ENCODE measurements at regions not wholly inside any gene's neighbourhood (a gene's known extent, or its start where the extent isn't known, plus 50 kb on each side); places are given as distances from the start of the nearest gene placed in this dataset.
"Not testable (repeated sequence)": the region's sequence is repeated elsewhere in the genome, so short reads cannot be mapped to it uniquely, and the experiment has no call there.

GRCh38 chr7:46611508-46611907 lies 690.4 kb upstream of the IGFBP3 start:
- DNase-seq = no peak

GRCh38 chr7:46610746-46611145 lies 689.7 kb upstream of the IGFBP3 start:
- DNase-seq = no peak

- DNase-seq = no peak
These were observed 686.1 kb upstream of the IGFBP3 start for GRCh38 chr7:46607176-46607575.

DNA sequence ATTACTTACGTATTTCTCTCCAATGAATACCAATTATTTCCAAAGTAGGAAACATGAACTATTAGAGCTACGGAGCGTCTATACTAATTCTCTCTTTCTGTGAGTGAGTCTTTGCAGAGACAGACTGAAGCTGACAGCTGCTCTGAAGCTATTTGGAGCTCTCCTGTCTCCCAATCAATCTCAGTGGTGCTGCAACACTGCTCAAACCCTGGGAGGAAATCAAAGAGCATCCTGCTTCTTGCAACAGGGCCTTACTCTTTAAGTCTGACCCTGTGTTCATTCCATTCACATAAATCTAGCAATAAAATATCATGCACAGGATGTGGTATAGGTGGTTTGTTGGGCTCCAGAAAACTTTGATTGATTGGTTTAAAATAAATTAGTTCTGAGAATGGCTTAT lies 685.7 kb upstream of the IGFBP3 start:
- no peak for DNase-seq

DNA sequence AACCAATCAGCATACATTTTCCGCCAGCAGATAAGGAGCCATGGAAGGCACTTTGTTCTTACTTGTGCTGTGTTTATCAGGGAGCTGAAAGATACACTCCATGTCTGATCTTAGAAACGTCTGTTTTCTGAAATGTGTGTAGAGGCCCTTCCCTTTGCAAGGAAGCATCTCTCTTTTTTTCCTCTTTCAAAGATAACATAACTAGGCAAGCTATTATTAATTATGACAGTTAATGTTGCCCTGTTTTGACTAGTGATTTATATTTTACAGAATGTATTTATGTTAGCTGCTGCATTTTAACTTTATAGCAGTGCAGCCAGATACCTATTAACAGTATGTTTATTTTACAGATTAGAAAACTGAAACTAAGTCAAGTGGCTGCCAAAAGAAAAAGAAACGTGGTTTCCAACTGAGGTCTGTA lies 683.2 kb upstream of the IGFBP3 start:
- DNase-seq = no peak

DNA sequence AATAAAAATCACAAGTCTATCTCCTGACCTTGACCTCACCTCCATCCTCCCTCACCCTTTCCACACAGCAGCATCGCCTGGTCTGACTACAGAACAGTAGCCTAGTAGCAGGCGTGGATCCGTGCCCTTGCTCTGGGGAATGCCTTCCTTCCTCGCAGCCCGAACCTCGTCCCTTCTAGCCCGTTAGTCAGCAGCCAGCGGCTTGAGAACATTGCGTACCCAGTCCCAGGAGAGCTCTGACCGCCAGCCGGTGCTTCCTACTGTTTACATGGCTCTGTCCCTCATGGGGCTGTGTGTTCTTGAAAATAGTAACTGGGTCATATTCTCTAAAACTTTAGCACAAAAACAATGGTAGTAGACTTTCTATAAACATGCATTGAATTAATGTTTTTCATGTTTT lies 682.7 kb upstream of the IGFBP3 start:
- DNase-seq = no peak

DNA sequence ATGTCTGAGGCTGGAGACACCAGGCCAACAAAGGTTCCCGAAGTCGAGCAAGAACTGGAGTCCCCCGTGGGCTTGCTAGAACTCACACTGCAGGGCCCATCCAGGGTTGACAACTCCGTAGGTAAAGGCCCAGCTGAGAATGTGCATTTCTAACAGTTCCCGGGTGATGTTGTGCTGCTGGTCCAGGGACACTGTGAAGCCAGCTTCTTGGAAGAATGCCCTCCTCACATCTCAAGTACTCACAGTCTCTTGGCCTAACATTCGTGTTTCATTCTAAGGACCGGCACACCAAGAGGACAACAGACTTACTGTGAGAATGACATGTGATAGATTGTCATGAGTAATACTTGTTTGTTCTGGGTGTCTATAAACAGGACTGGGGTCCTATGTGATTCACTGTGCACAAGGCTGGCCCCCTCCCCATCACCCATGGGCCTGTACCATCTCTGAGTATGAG lies 682.3 kb upstream of the IGFBP3 start:
- DNase-seq = no peak

GRCh38 chr7:46600340-46600739 lies 679.3 kb upstream of the IGFBP3 start:
- DNase-seq = no peak

DNA sequence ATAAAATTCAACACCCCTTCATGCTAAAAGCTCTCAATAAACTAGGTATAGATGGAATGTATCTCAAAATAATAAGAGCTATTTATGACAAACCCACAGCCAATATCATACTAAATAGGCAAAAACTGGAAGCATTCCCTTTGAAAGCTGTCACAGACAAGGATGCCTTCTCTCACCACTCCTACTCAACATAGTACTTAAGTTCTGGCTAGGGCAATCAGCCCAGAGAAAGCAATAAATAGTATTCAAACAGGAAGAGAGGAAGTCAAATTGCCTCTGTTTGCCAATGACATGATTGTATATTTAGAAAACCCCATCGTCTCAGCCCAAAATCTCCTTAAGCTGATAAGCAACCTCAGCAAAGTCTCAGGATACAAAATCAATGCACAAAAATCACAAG lies 673.8 kb upstream of the IGFBP3 start:
- DNase-seq = not testable (repeated sequence)

- DNase-seq = not testable (repeated sequence)
These were observed 670.1 kb upstream of the IGFBP3 start for GRCh38 chr7:46590918-46591905.

GRCh38 chr7:46589286-46589685 lies 668.2 kb upstream of the IGFBP3 start:
- no peak for DNase-seq

DNA sequence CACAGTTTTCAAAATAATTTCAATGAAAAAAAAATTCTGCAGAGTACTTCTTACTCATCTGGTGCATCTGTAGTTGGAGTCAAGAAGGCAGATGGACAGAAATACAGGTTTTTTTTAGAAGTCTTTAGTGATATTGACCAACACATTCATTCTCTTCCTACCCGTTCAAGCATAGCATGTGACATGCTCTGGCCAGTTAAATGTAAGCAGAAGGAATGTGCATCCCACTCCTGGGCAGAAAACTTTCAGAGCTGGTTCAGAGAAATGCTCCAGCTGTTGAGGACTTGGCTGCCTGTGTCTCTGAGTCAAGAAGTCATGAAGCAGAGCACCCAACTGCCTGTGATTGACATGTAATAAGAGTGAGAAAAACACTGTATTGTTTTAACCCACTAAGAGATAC lies 665.3 kb upstream of the IGFBP3 start:
- no peak for DNase-seq

DNA sequence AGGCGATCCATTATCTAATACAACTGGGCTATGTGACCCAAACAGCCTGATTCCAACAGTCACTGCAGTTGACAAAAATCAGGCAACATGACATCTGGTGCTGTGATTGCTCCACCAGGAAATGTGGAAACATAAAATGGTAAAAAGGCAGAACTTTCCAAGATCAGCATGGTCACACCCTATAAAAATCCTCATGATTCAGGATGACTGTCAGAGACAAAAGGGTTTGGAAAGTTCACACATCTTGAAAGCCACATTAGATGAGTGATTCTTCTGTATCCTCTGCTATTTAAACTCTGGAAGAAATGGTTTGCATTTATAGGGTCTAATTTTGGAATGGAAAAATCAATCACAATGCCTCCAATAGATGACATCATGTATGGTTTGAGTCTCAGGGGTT lies 662.6 kb upstream of the IGFBP3 start:
- DNase-seq = no peak

- DNase-seq = no peak
These were observed 660.2 kb upstream of the IGFBP3 start for GRCh38 chr7:46581268-46581667.

DNA sequence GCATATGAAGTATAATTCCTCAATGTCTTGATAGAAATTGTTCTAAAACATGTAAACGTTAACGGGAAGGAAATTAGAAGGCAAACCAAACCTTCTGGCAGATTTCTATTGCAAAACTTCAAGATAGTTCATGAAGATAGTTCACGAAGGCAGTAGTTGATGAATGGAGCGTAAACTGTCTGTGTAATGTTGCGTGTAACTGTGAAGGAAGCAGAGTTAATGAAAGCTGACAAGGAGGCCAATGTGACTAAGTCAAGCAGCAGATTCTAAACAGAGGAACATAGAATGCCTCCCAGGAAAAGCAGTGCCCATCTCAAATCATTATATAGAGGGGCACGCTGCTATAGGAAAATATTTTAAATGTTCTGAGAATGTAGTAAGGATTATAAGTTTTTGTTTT lies 659.7 kb upstream of the IGFBP3 start:
- no peak for DNase-seq

GRCh38 chr7:46577394-46577793 lies 656.3 kb upstream of the IGFBP3 start:
- no peak for DNase-seq

DNA sequence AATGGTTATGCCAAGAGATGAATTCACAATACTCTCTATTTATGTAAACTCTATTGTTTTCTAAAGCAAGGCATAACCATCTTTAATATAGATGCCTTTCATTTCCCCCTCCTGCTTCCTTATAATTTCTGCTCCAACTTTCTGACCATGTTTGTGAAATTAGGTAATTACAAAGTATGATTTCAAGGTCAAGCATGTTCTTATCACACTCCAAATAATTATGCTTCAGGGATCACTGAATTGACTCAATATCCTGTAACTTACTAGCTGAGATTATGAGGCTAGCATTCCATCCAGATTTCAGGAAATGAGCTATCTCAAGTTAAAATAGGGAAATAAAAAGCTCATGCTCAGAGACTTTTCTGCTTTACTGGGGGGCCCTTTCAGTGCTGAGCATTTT lies 655.9 kb upstream of the IGFBP3 start:
- no peak for DNase-seq

DNA sequence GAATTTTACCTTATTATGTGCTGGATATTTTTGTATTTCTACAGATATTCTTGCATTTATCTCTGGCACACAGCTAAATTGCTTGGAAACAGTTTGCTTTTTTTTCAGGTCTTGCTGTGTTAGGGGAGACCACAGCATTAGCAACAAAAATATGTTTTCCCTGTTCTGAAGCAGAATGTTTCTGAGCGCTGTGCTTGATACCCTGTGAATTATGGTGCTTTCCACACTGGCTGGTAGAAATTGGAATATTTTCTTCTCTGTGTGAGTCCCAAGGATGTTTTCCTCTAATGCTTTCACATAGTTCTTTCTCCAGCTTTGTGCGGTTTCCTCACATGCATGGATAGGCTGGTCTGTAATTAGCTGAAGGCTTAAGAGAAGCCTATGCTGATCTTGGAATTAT lies 651.6 kb upstream of the IGFBP3 start:
- DNase-seq = no peak

GRCh38 chr7:46571996-46572395 lies 650.9 kb upstream of the IGFBP3 start:
- no peak for DNase-seq

GRCh38 chr7:46569133-46569465 lies 648.0 kb upstream of the IGFBP3 start:
- no peak for DNase-seq

GRCh38 chr7:46568420-46569132 lies 647.5 kb upstream of the IGFBP3 start:
- no peak for DNase-seq

DNA sequence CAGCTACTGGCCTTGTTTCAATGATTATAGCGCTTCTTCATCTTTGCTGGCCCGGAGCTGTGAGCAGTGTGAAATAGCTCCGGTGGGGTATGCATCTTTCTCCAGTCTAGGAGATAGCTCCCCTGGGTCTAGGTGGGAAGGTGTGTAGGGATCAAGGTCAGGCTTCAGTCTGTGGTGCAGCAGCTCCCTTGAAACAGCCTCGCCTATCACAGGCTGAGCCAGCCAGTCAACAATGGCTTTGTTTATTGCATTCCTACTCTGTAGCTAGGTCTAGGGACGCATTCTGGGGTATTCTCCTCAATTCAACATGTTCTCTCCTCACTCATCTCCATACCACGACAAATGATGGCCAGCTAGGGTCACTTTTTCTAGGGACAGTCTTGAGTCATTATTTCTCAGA lies 646.8 kb upstream of the IGFBP3 start:
- no peak for DNase-seq

- no peak for DNase-seq
These were observed 645.2 kb upstream of the IGFBP3 start for GRCh38 chr7:46566097-46566774.

Data from effector CD8-positive, alpha-beta T cell (primary cell).